K562 (cell line): ENCODE measurements at regions not wholly inside any gene's neighbourhood (a gene's known extent, or its start where the extent isn't known, plus 50 kb on each side); places are given as distances from the start of the nearest gene placed in this dataset.

Experiments used
- ATAC-seq: fragments of 200-7000 bp; cut with Tn5 transposase; 3 replicates; pipeline ENCODE4 v1.9.1; 2020; ENCODE audit warnings: moderate library complexity
- BruUV-seq: library from RNA; stranded (reverse); fragments of 400-500 nt; replicated peaks from 2 replicates; lab custom pipeline; 2021; lab: Mats Ljungman, UMichigan
- CTCF ChIA-PET: fragments of 300-600 bp; formaldehyde crosslinking; extraction: SDS; loops from one replicate; lab custom pipeline; 2021; ENCODE audit warnings: low intra/inter-chr PET ratio; lab: Yijun Ruan, JAX
- POLR2A ChIA-PET: fragments of 300-600, 350-650 bp; sonication (Branson Sonifier 250); formaldehyde crosslinking; extraction: SDS; loops from one replicate; lab custom pipeline; 2021; ENCODE audit warnings: antibody characterized with exemption, inconsistent platforms; lab: Yijun Ruan, JAX
- DNase-seq, 4 experiments: peaks; one replicate each; pipeline versions ENCODE4 v3.0.0 to v3.0.0-alpha.2; 2011 to 2018; ENCODE audit warnings: low spot score in 3 of 4, mixed read lengths in 3 of 4; ENCODE audit errors: extremely low read depth in 1 of 4
- FAIRE-seq: peaks from 2 replicates; lab custom pipeline; 2011; peaks lifted over from hg19 to GRCh38; lab: Jason Lieb, UNC
- H2AFZ ChIP-seq: 2 replicates; pipeline ENCODE4 v1.6.0; 2011; ENCODE audit warnings: low read depth, low read length, control low read depth, inconsistent platforms
- H3K27ac ChIP-seq: fragments of 200-600 bp; 3 replicates; pipeline ENCODE4 v1.8.0; 2011; ENCODE audit warnings: low read depth, mild to moderate bottlenecking, control low read depth, inconsistent platforms, low read length, moderate library complexity, mixed read lengths; ENCODE audit errors: extremely low read depth
- H3K27me3 ChIP-seq, 2 experiments: fragments of 300-600 bp in 1 of 2; 2 replicates in 1 of 2; 3 replicates in 1 of 2; pipeline versions ENCODE4 v1.6.0 to v1.8.0; 2011; ENCODE audit warnings: inconsistent platforms in 2 of 2, low read length in 2 of 2, mild to moderate bottlenecking in 1 of 2, mixed read lengths in 1 of 2, moderate library complexity in 1 of 2; ENCODE audit not compliant: control insufficient read depth in 2 of 2, insufficient read depth in 2 of 2
- H3K36me3 ChIP-seq: fragments of 300-600 bp; 3 replicates; pipeline ENCODE4 v1.8.0; 2011; ENCODE audit warnings: mild to moderate bottlenecking, low read length, inconsistent platforms; ENCODE audit not compliant: control insufficient read depth, insufficient read depth
- H3K4me1 ChIP-seq, 2 experiments: fragments of 200-600 bp in 1 of 2; replicated peaks in 1 of 2; 2 replicates in 1 of 2; 3 replicates in 1 of 2; pipeline versions ENCODE4 v1.5.1 to v1.8.0; 2011; ENCODE audit warnings: inconsistent platforms in 2 of 2, low read length in 2 of 2, mild to moderate bottlenecking in 1 of 2, mixed read lengths in 1 of 2, moderate library complexity in 1 of 2; ENCODE audit not compliant: control insufficient read depth in 2 of 2, insufficient read depth in 2 of 2
- H3K4me2 ChIP-seq: 2 replicates; pipeline ENCODE4 v1.6.1; 2011; ENCODE audit warnings: low read length, control low read depth, inconsistent platforms, mixed read lengths; ENCODE audit not compliant: insufficient read depth
- H3K4me3 ChIP-seq: fragments of 200-600 bp; sonication (generic), shearing (Covaris generic); 2 replicates; pipeline ENCODE4 v1.5.1; 2016; ENCODE audit warnings: control low read depth, inconsistent platforms
- H3K79me2 ChIP-seq: fragments of 200-600 bp; 3 replicates; pipeline ENCODE4 v1.8.0; 2011; ENCODE audit warnings: low read length, inconsistent platforms; ENCODE audit not compliant: control insufficient read depth, insufficient read depth
- H3K9ac ChIP-seq, 2 experiments: 2 replicates each; pipeline versions ENCODE4 v1.6.0 to v1.6.1; 2011; ENCODE audit warnings: low read depth in 2 of 2, low read length in 2 of 2, control low read depth in 1 of 2, inconsistent platforms in 1 of 2, mild to moderate bottlenecking in 1 of 2, mixed read lengths in 1 of 2; ENCODE audit not compliant: insufficient read depth in 1 of 2
- H3K9me1 ChIP-seq: one replicate; pipeline ENCODE4 v1.6.0; 2011; ENCODE audit warnings: inconsistent platforms, mild to moderate bottlenecking, low read length, moderate library complexity; ENCODE audit not compliant: control insufficient read depth, insufficient read depth
- H3K9me3 ChIP-seq: replicated peaks from 2 replicates; pipeline ENCODE4 v1.5.1; 2011; ENCODE audit warnings: low read depth, low read length, inconsistent platforms; ENCODE audit not compliant: control insufficient read depth, insufficient read depth
- H4K20me1 ChIP-seq: replicated peaks from 2 replicates; pipeline ENCODE4 v1.6.1; 2011; ENCODE audit warnings: low read length, inconsistent platforms, mixed read lengths; ENCODE audit not compliant: control insufficient read depth, insufficient read depth
- CCAR2 ChIP-seq: fragments of 200-400 bp; formaldehyde crosslinking; IDR thresholded peaks from 2 replicates; pipeline ENCODE4 v1.6.1; 2017; ENCODE audit warnings: mild to moderate bottlenecking, low read depth, low read length
- ETV5 ChIP-seq: sonication (generic); formaldehyde crosslinking; IDR thresholded peaks from 2 replicates; pipeline ENCODE4 v1.4.0; 2020; ENCODE audit warnings: low read depth, mild to moderate bottlenecking, missing genetic modification reagents
- HMG20A ChIP-seq: fragments of 450-650 bp; formaldehyde crosslinking; conservative IDR thresholded peaks from 2 replicates; pipeline ENCODE4 v1.4.0; 2020; ENCODE audit warnings: mild to moderate bottlenecking, mixed read lengths
- MCM5 ChIP-seq: fragments of 450-650 bp; IDR thresholded peaks from 2 replicates; pipeline ENCODE4 v1.6.1; 2016; ENCODE audit warnings: low read depth
- NFYB ChIP-seq: IDR thresholded peaks from 2 replicates; pipeline ENCODE4 v1.6.1; 2011; ENCODE audit warnings: mild to moderate bottlenecking, moderate library complexity; ENCODE audit not compliant: insufficient read length; ENCODE audit errors: extremely low read depth
- POU5F1 ChIP-seq: fragments of 150-350 bp; IDR thresholded peaks from 2 replicates; pipeline ENCODE4 v1.6.1; 2014; ENCODE audit warnings: borderline replicate concordance, low read length, low read depth, mild to moderate bottlenecking; ENCODE audit not compliant: partially characterized antibody
- SOX6 ChIP-seq: fragments of 450-650 bp; IDR thresholded peaks from 2 replicates; pipeline ENCODE4 v1.6.1; 2014; ENCODE audit warnings: mild to moderate bottlenecking
- SRSF1 ChIP-seq: fragments of 200-400 bp; formaldehyde crosslinking; IDR thresholded peaks from 2 replicates; pipeline ENCODE4 v1.6.1; 2017; ENCODE audit warnings: mild to moderate bottlenecking, low read depth, low read length, moderate library complexity
- STAG1 ChIP-seq: sonication (generic); formaldehyde crosslinking; IDR thresholded peaks from 2 replicates; pipeline ENCODE4 v1.5.0; 2020; ENCODE audit warnings: missing genetic modification reagents, borderline replicate concordance
- TAF9B ChIP-seq: fragments of 450-650 bp; IDR thresholded peaks from 2 replicates; pipeline ENCODE4 v1.6.1; 2018; ENCODE audit warnings: mild to moderate bottlenecking; ENCODE audit not compliant: partially characterized antibody
- ZFP1 ChIP-seq: fragments of 450-650 bp; formaldehyde crosslinking; IDR thresholded peaks from 2 replicates; pipeline ENCODE4 v1.4.0; 2020; ENCODE audit warnings: mild to moderate bottlenecking, mixed read lengths
- WGBS: fragments of 100-300 bp; shearing (Covaris generic); methylation state at CpG from one replicate; pipeline ENCODE4 v1.1.6; 2016; ENCODE audit warnings: low coverage, mixed read lengths; ENCODE audit not compliant: insufficient coverage; ENCODE audit errors: missing lambda C conversion rate; 5-methylcytosine and 5-hydroxymethylcytosine counted together
- in situ Hi-C: fragments of 300-500 bp; cut with MboI; formaldehyde crosslinking; loops from 4 replicates; pipeline ENCODE4 v1.15.0; 2018; ENCODE audit warnings: inconsistent platforms, mixed read lengths
- intact Hi-C: fragments of 100-400 bp; cut with micrococcal nuclease; formaldehyde crosslinking; loops from 2 replicates; pipeline ENCODE4 v1.14.2; 2022
- TF ChIP-seq, protein P1 (sequence below), 3 experiments: fragments of 200-800 bp in 1 of 3; fragments of 250-450 bp in 1 of 3; fragments of 450-650 bp in 1 of 3; sonication (Bioruptor Pico) in 1 of 3; sonication (Bioruptor generic) in 1 of 3; formaldehyde crosslinking in 1 of 3; IDR thresholded peaks; 2 replicates each; pipeline versions ENCODE4 v1.6.1 to v1.8.0; 2016 to 2022; ENCODE audit warnings: mild to moderate bottlenecking in 2 of 3, missing genetic modification characterization in 2 of 3, missing compliant biosample characterization in 1 of 3, moderate library complexity in 1 of 3
- TF ChIP-seq, protein P2 (sequence below): fragments of 250-450 bp; sonication (Bioruptor Pico); IDR thresholded peaks from 2 replicates; pipeline ENCODE4 v1.8.0; 2022; ENCODE audit warnings: moderate library complexity, mild to moderate bottlenecking, inconsistent platforms

DNA sequence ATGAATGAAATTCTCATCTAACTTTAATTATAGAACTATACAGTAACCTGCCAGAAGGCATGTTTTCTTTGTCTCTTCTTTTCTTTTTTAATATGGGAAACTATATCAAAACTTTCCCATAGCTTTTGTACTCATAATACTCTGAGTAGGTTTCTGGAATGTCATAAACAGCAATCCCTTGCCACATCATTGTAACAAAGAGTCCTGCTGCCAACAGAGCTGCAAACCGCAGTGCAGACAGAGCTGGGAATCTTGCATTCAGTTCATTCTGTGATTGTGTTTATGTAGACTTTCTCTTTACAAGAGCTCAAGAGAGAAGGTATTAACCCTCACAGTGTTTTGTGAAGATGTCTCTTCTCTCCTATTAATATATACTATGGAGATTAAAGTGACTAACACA lies 304.4 kb upstream of the SLIT2 start:
- in situ Hi-C loops = no loop called here

DNA sequence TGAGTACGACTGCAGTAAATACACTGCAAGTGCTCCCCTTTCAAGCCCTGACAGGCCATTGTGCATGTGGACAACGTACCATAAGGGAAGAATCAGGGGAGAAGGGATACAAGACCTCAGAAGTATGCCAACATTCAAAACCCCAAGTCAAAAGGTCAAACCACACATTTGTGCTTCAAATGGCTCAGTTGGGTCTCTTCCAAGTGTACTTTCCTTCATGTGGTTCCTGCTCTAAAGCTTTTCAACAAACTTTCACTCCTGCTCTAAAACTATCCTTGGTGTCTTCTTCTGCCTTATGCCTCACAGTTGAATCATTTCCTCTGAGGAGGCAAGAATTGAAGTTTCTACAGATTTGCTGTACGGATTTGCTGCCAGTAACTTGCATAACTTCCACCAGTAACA lies 305.7 kb upstream of the SLIT2 start:
- H4K20me1 ChIP-seq = no peaks in the 10 kb centered on the region
- no peak for FAIRE-seq
- no peak for TF ChIP-seq SOX6
- TF ChIP-seq POU5F1 = no peak
- TF ChIP-seq, protein P1, sequence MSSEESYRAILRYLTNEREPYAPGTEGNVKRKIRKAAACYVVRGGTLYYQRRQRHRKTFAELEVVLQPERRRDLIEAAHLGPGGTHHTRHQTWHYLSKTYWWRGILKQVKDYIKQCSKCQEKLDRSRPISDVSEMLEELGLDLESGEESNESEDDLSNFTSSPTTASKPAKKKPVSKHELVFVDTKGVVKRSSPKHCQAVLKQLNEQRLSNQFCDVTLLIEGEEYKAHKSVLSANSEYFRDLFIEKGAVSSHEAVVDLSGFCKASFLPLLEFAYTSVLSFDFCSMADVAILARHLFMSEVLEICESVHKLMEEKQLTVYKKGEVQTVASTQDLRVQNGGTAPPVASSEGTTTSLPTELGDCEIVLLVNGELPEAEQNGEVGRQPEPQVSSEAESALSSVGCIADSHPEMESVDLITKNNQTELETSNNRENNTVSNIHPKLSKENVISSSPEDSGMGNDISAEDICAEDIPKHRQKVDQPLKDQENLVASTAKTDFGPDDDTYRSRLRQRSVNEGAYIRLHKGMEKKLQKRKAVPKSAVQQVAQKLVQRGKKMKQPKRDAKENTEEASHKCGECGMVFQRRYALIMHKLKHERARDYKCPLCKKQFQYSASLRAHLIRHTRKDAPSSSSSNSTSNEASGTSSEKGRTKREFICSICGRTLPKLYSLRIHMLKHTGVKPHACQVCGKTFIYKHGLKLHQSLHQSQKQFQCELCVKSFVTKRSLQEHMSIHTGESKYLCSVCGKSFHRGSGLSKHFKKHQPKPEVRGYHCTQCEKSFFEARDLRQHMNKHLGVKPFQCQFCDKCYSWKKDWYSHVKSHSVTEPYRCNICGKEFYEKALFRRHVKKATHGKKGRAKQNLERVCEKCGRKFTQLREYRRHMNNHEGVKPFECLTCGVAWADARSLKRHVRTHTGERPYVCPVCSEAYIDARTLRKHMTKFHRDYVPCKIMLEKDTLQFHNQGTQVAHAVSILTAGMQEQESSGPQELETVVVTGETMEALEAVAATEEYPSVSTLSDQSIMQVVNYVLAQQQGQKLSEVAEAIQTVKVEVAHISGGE (CRISPR knock-in tag; IDR thresholded peaks at IDR 0.05) = no peak
- TF ChIP-seq ZFP1 (CRISPR knock-in tag) = no peak
- TF ChIP-seq MCM5 = no peak
- no peak for TF ChIP-seq ETV5 (CRISPR knock-in tag)

More for the DNA sequence above, 304.4 kb upstream of the SLIT2 start:
- no peak for ATAC-seq
- no peak for DNase-seq
- intact Hi-C loops = no loop called here
- no peak for FAIRE-seq
- no peak overlapping the region for H3K4me2 ChIP-seq
- no TSS peak for BruUV-seq
- no peaks in the 10 kb centered on the region for H3K9me1 ChIP-seq
- no peak overlapping the region for H3K27ac ChIP-seq
- H3K36me3 ChIP-seq = no peaks in the 10 kb centered on the region
- no peaks in the 10 kb centered on the region for H3K4me1 ChIP-seq
- H3K9me3 ChIP-seq = no peaks in the 10 kb centered on the region; the same call in 1 of the 2 replicates
- H2AFZ ChIP-seq = no peak overlapping the region
- 7% methylated on average over 1 of the region's 1 CpG for WGBS
- ChIA-PET CTCF (no interaction called here), POLR2A (no interaction called here)
- H3K4me3 ChIP-seq = no peak overlapping the region
- TF ChIP-seq TAF9B (no peak), NFYB (no peak), SRSF1 (no peak), STAG1 (CRISPR knock-in tag) (no peak), CCAR2 (no peak), HMG20A (CRISPR knock-in tag) (no peak)
- TF ChIP-seq, protein P2, sequence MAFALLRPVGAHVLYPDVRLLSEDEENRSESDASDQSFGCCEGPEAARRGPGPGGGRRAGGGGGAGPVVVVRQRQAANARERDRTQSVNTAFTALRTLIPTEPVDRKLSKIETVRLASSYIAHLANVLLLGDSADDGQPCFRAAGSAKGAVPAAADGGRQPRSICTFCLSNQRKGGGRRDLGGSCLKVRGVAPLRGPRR (CRISPR knock-in tag) = no peak
- H3K27me3 ChIP-seq = no peaks in the 10 kb centered on the region
- H3K9ac ChIP-seq = no peak overlapping the region
- no peaks in the 10 kb centered on the region for H4K20me1 ChIP-seq
- no peaks in the 10 kb centered on the region for H3K79me2 ChIP-seq

More for the DNA sequence above, 305.7 kb upstream of the SLIT2 start:
- DNase-seq (no peak), ATAC-seq (no peak)
- Histone ChIP-seq H2AFZ (no peak overlapping the region), H3K9me3 (no peaks in the 10 kb centered on the region; the same call in 1 of the 2 replicates), H3K27ac (no peak overlapping the region), H3K4me1 (no peaks in the 10 kb centered on the region), H3K9ac (no peak overlapping the region), H3K79me2 (no peaks in the 10 kb centered on the region), H3K9me1 (no peaks in the 10 kb centered on the region), H3K4me2 (no peak overlapping the region), H3K27me3 (no peaks in the 10 kb centered on the region), H3K36me3 (no peaks in the 10 kb centered on the region), H3K4me3 (no peak overlapping the region)
- in situ Hi-C loops (no loop called here), intact Hi-C loops (no loop called here)
- ChIA-PET POLR2A (no interaction called here), CTCF (no interaction called here)
- WGBS = 0% methylated on average over 3 of the region's 3 CpGs
- no TSS peak for BruUV-seq
